ENCODE measurements at regions not wholly inside any gene's neighbourhood (a gene's known extent, or its start where the extent isn't known, plus 50 kb on each side); places are given as distances from the start of the nearest gene placed in this dataset.

DNA sequence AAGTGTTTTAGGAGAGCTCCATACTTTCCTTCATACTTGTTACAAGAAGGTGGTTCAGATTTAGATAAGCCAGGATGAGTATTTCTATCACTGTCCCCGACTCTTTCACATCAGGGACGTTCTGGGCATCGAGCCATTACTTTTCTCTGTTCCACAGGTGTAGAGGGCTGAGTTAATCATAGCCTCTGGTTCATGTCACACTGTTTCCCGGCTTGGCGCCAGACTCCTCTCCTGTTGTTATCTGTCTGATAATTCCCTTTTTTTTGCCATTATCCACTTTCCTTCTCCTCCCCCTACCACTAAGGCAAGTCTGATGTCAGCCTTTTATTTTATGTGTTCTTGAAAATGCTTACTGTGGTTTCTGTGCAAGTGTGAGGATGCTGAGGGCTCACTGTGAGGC lies 593.4 kb downstream of the UTRN start:
- DNase-seq (ENCODE audit: low read depth in 2 of 2), result no peak

DNA sequence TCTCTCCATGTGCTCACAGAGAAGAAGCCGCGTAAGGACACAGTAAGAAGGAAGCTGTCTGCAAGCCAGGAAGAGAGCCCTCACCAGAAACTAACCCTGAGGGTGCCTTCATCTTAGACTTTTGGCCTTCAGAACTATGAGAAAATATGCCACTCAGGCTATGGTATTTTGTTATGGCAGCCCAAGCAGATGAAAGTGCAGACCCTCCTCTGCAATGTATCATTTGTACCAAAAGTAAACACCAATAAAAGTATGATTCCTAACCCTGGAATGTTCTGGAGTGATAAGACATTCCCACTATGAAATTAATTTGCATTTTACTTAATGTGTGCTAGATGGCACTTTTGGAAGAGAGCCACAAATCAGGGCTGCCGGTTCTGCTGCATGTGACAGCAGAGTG lies 594.3 kb downstream of the UTRN start:
- DNase-seq (ENCODE audit: low read depth in 2 of 2), result no peak

DNA sequence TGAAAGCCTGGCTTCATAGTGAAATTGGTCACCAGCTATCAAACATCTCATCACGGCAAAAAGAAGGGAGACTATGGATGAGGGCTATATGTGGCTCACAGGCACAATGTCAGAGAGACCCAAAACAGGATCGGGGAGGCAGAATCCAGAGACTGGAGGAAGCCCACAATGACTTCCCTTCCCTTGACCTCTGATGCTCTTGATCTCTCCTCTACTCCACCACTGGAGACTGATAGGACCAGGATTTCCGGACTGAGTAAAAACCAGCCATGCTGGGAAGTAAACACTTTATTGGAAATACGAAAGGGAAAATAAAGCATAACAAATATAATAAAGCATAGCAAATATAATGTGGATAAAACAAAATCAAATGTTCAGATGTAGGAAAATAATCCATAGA lies 597.3 kb downstream of the UTRN start:
- no peak for DNase-seq (ENCODE audit: low read depth in 2 of 2)

DNA sequence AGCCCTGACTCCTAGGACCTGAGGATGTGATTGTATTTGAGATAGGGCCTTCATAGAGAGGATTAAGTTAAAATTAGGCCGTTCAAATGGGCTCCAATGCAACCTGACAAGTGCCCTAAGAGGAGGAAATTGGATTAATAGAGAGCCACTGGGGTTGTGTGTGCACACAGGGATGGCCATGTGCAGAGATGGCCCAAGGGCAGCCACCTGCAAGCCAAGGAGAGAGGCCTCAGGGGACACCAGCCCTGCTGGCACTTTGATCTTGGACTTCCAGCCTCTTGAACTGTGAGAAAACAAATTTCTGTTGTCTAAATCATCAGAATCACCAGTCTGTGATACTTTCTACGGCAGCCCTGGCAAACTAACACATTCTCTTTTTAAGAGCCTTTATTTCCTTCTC lies 598.8 kb downstream of the UTRN start:
- no peak for DNase-seq (ENCODE audit: low read depth in 2 of 2)

DNA sequence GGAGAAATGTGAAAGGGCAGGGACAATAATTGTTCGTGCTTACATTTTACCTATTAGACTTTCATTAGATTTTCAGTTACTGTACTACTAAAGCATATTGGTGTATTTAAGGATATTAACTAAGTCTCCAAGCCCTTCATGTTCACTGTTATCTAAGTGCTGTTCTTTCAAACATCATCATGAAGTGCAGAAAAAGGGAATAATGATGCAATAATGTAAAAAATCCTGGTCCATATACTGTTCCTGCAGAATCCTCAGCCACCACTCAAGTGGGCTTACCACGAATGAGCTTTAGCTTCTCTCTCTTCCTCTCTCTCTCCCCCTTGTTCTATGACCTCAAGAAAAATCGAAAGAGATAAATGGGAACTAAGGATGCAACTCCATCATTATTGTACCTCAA lies 600.7 kb downstream of the UTRN start:
- no peak for DNase-seq (ENCODE audit: low read depth in 2 of 2)

DNA sequence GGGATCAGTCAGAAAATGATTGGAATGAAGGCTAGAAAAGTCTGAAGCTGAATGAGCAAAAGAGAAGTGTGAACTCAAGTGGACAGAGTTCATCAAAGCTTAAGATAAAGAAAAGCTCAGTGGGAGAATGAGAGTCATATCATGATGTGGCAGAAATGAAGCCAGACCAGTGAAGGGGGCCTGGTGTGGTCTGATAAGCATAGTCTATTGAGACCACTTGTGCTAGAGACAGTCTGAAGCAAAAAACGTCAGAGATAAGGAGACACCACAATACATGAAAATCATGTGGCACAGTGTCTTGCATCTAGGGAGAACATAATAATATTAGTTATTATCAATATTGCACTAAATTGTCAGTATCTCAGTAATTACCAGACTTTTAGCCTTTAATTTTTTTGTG lies 601.5 kb downstream of the UTRN start:
- no peak for DNase-seq (ENCODE audit: low read depth in 2 of 2)

DNA sequence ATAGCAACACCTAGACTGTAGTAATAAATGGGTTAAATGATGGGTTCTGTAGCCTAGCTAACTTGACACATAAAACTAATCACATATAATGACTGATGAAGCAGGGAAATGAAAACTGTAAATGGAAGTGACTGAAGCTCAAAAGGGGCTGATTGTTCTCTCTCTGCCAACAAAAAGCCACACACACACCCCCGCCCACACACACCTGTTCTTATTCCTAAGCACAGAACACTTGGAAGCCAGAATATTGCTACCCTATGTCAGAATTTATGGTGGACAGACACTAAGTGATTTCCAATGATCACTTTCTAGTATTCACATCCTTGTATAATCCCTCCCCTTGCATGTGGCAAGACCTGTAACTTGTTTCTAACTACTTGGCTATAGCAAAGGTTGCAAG lies 603.5 kb downstream of the UTRN start:
- no peak for DNase-seq (ENCODE audit: low read depth in 2 of 2)

DNA sequence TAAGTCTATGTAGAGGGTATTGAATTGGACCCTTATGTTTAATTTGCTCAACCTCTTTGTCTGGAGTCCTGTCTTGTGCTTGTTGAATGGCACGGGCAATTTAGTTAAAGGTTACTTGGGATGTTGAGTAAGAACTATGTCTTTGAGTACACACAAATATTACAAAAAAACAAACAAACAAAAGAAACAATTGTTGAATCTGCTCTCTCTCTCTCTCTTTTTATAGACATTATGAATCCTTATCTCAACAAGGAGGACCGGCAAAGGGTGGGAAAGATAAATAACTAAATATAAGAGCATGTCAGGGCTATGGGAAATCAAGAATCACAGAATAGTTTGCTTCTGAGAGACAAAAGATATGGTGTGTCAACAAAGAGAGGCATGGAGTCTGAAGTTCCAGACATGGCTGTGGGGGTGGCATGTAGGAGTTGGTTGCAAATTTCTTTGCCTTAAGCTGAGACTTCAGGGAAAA lies 608.6 kb downstream of the UTRN start:
- no peak for DNase-seq (ENCODE audit: low read depth in 2 of 2)

DNA sequence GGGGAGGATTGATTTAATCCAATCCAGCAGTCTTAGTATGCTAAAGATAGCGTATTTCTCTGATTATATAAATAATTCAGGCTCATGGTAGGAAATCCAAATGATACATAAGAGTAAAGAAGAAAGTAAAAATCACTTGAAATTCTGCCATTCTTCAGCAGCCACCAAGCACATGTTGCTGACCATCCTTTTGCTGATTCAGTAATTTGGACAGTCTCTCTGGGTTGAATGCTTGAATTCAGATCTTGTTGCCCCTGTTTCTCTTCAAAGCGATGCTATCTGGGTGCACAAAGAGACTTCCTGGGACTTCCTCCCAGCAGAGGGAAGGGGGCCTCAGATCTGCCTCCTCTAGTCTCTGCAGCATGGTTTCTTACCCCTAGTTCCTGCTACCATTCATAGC lies 609.1 kb downstream of the UTRN start:
- DNase-seq (ENCODE audit: low read depth in 2 of 2), result no peak

DNA sequence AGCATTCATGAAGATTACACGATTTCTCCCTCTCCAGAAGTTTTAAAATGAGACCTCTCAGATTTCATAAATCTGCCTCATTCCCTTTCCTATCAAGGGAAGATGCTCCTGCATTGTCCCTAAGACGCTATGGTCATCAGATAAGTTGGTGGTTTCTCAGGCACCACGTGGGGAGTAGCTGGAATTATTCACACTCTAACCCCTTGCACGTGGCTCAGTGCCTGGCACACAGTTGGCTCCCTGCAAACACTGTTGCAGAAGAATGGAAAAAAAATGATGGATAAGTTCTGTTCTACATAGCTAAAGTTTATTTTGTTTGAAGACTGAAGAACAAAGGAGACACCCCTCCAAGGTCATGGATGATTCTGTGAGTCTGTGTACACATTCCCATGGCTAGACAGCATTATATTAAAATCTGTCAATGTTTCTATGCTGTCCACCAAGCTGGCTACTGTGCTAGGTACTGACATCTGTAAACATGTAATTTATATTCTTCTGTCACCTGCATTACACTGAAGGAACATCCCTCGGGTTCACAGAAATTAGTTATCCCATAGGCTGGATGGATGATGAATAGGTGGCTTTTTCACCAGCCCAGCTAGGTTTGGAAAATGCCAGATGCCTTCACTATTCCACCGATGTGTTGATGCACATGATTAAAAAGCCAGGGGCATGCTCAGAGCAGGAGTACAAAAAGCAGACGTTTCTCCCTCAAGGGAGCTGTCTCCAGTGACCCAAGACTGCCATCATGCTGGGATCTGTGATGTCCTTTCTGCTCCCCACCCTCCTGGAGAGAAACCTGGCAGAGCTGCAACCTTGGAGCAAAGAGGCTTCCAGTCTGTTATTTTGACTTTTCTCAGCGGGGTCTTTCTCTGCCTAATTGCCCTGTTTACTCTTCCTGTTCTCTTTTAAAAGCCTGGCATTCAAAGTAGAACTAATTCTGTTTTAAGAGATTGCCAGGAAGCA lies 610.5 kb downstream of the UTRN start:
- DNase-seq (ENCODE audit: low read depth in 2 of 2), result no peak

DNA sequence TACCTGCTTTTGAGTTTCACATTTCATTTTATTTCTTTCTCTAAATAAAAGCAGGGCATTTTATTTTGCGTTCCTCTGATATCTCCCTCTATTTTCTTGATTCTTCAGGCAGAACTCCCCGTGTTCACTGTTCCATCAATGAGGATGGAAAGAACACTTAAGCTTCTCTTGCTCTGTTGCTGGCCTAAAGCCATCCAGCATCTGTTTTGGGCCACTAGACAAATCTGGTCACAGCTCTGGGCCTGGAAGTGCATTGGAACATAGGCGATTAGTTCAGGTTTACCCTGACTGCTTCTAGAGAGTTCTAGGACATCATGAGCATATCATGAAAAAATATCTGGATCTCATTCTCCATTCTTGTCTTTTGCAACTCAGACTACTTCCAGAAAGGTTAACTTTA lies 611.2 kb downstream of the UTRN start:
- no peak for DNase-seq (ENCODE audit: low read depth in 2 of 2)

DNA sequence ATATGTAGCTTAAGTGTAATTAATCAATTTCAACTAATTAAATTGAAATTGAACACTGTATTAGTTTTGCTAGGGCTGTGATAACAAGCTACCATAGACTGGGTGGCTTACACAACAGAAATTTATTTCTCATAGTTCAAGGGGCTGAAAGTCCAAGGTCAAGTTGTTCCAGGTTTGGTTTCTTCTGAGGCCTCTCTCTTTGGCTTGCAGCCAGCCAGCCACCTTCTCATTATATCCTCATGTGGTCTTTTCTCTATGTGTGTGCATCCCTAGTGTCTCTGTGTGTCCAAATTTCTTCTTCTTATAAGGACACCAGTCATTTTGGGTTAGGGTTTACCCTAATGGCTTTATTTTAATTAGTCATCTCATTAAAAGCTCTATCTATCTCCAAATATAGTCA lies 611.7 kb downstream of the UTRN start:
- no peak for DNase-seq (ENCODE audit: low read depth in 2 of 2)

DNA sequence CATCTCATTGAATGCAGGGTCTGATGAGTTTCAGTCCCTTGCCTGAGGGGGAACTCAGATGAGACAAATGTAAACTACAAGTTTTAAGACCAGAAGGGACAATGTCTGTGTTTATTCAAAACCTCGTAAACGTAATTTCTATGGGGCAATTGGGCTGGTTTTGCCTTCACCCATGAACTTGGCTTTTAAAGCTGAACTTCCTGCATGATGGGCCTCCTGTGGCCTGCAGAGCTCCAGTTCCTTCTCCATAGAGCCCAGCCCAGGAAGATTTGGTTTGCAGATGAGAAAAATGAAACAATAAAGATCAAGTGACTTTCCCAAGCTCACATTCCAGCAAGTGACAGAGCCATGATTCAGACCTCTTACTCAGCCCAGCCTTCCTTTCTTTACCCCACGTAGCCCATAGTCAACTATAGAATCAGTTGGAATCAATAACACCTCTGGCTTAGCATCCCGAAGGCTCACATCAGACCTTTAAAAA lies 612.3 kb downstream of the UTRN start:
- DNase-seq (ENCODE audit: low read depth in 2 of 2), result no peak

DNA sequence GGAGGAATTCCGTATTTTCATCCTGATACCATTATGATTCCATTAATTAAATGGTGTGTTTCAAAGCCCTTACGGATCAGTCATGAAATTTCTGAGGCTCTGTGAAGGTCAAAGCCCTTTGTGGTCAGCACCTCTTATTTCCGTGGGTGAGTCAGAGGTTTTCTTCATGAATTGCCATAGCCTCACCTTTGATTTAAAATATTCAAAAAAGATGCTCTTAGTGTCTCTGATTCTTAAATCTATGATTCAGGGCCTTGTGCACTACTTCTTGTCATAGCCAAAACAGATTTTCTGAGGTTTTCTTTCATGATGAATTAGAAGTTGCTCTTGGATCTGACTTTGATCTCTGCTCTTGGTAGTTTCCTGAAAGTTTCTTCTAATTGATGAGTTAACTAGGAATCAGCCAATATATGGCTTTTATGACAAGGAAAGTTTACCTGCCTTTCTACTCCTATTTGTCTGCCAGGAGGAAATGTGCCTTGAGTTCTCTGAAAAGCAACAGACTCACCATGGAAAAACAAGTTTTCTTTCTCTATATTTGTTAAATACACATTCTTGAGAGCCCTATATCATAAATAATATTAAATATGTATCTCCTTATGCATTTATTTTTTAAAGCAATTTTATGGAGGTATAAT lies 613.0 kb downstream of the UTRN start:
- no peak for DNase-seq (ENCODE audit: low read depth in 2 of 2)

DNA sequence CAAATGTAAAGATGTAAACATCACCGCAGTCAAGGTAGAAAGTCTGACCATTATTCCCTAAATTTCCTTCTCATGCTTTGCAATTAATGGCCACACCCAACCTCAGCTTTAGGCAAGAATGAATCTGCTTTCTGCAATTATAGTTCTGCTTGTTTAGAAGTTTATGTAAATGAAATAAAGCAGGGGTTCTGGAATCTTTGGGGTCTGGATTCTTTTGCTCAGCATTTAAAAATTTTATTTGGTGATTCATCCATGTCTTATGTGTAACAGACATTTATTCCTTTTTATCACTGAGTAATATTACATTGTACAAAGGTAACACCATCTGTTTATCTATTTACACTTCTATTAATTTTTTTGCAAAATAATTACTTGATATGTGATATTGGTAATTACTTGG lies 613.6 kb downstream of the UTRN start:
- DNase-seq (ENCODE audit: low read depth in 2 of 2), result no peak

DNA sequence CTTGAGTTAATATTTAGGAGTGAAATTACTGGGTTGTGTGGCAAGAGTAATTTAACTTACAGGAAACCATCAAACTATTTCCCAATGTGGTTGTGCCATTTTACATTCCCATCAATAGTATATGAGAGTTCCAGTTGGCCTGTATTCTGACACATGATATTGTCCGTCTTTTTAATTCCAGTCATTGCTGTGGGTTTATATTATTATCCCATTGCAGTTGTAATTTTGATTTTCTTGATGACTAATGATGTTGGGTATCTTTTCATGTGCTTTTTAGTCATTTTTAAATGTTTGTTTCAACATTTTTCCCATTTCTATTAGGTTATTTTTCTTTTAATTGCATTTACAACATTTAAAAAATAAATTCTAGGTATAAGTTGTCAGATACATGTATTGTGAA lies 614.0 kb downstream of the UTRN start:
- no peak for DNase-seq (ENCODE audit: low read depth in 2 of 2)

DNA sequence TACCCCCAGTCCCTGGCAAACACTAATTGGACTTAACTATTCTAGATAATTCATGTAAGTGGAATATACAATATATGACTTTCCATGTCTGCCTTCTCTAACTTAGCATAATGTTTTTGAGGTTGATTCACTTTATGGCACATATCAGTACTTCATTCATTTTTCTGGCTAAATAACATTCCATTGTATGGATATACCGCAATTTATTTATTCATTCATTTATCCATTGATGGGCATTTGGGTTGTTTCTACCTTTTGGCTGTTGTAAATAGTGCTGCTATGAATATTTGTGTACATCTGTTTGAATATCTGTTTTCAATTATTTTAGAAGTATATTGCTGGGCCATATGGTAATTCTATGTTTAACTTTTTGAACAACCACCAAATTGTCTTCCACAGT lies 616.3 kb downstream of the UTRN start:
- DNase-seq (ENCODE audit: low read depth in 2 of 2), result no peak

DNA sequence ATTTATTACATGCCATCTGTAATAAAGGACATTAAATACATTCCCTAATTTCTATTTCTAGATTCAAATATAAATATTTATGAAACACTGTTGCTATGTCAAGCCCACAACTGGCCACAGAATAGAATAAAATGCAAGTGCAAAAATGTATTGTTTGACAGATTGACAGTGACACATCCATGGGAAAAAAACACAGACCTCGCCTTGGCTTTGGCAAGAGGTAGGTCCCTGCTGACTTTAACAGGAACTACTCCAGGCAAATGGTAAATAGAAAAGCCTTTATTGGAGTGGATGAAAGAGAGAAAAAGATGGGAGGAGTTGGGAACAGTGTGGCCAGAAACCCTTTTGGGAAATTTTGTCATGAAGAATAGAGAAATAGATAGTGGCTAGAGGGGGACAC lies 622.9 kb downstream of the UTRN start:
- DNase-seq (ENCODE audit: low read depth in 2 of 2), result no peak

DNA sequence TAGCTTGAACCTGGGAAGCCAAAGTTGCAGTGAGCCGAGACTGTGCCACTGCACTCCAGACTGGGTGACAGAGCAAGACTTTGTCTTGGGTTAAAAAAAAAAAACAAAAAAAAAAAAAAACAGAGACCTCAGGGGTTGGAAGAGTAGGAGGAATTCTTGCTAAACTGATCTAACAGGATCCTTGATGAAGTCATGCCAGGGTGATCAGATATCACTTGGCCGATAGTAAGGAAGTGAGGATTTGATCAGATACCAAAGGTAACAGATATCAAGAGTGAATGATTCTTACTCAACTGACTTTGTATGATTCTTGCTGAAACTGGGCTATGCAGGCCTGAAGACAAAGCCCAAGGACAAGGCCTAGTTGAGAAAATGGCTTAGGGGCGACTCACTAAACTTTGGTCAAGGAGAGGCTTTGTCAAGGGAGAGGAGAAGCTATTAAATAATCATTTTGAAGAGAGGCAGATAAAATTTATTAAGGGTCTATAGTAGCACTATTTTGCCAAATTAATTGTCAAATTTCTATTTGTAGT lies 624.7 kb downstream of the UTRN start:
- DNase-seq (ENCODE audit: low read depth in 2 of 2), result no peak

DNA sequence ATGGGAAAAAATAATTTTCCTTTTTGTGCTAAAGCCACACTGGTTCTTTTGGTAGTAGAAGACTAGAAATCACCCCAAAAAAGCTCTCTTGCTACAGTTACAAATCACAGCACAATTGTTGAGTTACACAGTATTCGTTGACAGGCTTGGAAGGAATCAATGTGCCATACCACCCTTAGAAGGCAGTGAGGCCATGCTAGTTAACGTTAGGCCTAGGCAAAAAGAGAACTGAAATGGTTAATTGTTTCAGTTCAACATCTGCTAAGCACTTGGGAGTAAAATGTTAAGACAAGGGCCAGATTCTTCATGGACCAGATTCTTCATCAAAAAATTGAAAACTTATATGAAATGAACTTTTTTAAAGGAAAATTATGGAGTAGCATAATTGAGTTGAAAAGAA lies 626.2 kb downstream of the UTRN start:
- DNase-seq (ENCODE audit: low read depth in 2 of 2), result no peak

DNA sequence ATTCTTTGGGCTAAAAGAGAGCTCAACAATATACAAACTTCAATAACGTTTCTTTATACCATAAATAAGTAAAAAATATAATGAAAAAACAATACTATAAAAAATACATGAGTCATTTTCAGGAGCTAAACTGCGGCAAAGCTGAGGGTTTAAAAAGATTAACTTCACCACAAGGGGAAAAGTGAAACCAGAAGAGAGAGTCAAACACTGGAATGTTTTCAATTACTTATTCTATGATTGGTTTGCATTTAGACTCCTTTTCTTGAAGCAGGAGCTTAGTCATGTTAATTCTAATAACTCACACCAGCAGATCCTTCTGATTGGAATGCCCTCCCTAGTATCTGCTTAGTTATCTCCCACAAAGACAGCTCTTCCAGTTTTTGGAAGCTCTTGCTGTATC lies 627.3 kb downstream of the UTRN start:
- DNase-seq (ENCODE audit: low read depth in 2 of 2), result no peak

DNA sequence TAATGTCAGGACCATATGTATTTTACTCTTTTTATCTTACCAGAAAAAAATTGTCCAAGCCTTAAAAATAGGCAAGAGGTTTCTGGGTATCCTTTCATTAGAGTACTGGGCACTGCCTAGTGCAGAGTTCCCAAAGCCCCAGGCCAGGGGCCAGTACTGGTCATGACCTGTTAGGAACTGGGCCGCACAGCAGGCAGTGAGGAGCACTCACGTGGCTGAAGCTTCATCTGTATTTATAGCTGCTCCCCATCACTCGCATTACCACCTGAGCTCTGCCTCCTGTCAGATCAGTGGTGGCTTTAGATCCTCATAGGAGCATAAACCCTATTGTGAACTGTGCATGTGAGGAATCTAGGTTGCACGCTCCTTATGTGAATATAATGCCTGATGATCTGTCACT lies 632.9 kb downstream of the UTRN start:
- no peak for DNase-seq (ENCODE audit: low read depth in 2 of 2)

DNA sequence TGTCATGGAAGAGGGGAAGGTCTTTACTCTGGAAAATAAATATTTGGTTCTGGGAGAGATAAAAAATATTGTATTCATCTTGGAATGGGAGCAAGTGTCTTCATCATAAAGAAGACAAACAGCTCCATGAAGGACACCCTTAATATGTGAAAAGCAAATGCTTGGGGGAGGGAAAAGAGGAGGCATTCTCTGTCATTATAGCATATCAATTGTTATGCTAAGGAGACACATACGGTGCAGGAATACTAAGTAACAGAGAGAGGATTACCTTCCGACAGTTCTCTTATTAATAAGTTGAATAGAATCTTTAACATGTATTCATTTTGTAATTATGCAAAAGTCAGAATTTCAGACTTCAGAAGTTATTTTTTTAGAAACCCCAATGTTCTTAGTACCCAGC lies 634.4 kb downstream of the UTRN start:
- no peak for DNase-seq (ENCODE audit: low read depth in 2 of 2)

Data from stimulated activated CD4-positive, alpha-beta T cell treated with anti-CD3 and anti-CD28 coated beads, Interleukin-1b, Interleukin-23, amount 100 ng/mL, for 1 hour (primary cell).